Large intestine (tissue), 3 donors: ENCODE measurements at regions not wholly inside any gene's neighbourhood (a gene's known extent, or its start where the extent isn't known, plus 50 kb on each side); places are given as distances from the start of the nearest gene placed in this dataset.
A peak's percentile ranks its signal among the peaks of the same experiment; 100 is the strongest.

Source experiments
- DNase-seq, 2 donors: peaks; one replicate each; pipeline versions ENCODE4 v3.0.0 to v3.0.0-alpha.2; 2013
- H3K27ac ChIP-seq: one replicate; pipeline ENCODE4 v1.5.1; 2013; ENCODE audit warnings: low read length
- H3K27me3 ChIP-seq: 2 replicates; pipeline ENCODE4 v1.6.1; 2013; ENCODE audit warnings: low read length; ENCODE audit not compliant: control insufficient read depth, insufficient read depth
- H3K36me3 ChIP-seq: 2 replicates; pipeline ENCODE4 v1.6.1; 2013; ENCODE audit warnings: low read length; ENCODE audit not compliant: control insufficient read depth, insufficient read depth
- H3K4me1 ChIP-seq: one replicate; pipeline ENCODE4 v1.6.1; 2013; ENCODE audit warnings: low read length; ENCODE audit not compliant: control insufficient read depth, insufficient read depth
- H3K4me3 ChIP-seq: one replicate; pipeline ENCODE4 v1.5.1; 2013; ENCODE audit warnings: low read length
- H3K9me3 ChIP-seq: one replicate; pipeline ENCODE4 v1.6.1; 2013; ENCODE audit warnings: mild to moderate bottlenecking, low read depth, low read length, moderate library complexity; ENCODE audit not compliant: control insufficient read depth
- WGBS: methylation state at CpG from one replicate; pipeline ENCODE4 v1.1.5; 2013; ENCODE audit warnings: low lambda C conversion rate; ENCODE audit not compliant: insufficient coverage; 5-methylcytosine and 5-hydroxymethylcytosine counted together

GRCh38 chr1:102103646-102104045, 106.9 kb upstream of the OLFM3 start:
- Histone ChIP-seq H3K36me3 (no peaks in the 10 kb centered on the region), H3K9me3 (no peaks in the 10 kb centered on the region), H3K4me1 (peaks cover 15% of the 10 kb centered on the region), H3K27ac (peak overlapping the region; percentile 56), H3K4me3 (no peak overlapping the region), H3K27me3 (no peaks in the 10 kb centered on the region)
- DNase-seq = peak; percentile 41 to 71
- WGBS = 27% methylated on average over 2 of the region's 4 CpGs

DNA sequence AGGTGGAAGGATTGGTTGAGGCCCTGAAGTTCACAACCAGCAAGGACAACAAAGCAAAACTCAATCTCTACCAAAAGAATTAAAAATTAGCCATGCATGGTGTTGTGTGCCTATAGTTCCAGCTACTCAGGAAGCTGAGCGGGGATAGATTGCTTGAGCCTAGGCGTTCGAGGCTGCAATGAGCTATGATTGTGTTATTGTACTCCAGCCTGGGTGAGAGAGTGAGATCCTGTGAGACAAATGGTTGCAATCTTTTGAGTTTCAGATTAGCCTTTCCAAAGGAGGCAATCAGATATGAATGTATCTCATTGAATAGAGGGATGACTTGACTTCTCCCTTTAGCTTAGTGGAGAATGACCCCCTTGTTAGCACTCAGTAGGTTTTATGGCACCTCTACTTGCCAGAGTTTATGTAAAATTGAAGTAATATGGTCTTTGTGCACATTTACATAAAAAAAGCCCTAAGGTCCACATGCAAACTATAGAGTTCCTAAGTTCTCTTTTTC, 105.6 kb upstream of the OLFM3 start:
- peaks cover 11% of the 10 kb centered on the region for H3K4me1 ChIP-seq
- no peak overlapping the region for H3K4me3 ChIP-seq
- H3K27me3 ChIP-seq = no peaks in the 10 kb centered on the region
- H3K9me3 ChIP-seq = no peaks in the 10 kb centered on the region
- H3K36me3 ChIP-seq = no peaks in the 10 kb centered on the region
- no peak for DNase-seq
- no CpG with 5 or more reads among the region's 3 CpGs for WGBS
- no peak overlapping the region for H3K27ac ChIP-seq

GRCh38 chr1:102100666-102101065, 103.9 kb upstream of the OLFM3 start:
- Histone ChIP-seq H3K4me3 (no peak overlapping the region), H3K9me3 (no peaks in the 10 kb centered on the region), H3K36me3 (no peaks in the 10 kb centered on the region), H3K27me3 (no peaks in the 10 kb centered on the region), H3K27ac (no peak overlapping the region), H3K4me1 (peaks cover 11% of the 10 kb centered on the region)
- no peak for DNase-seq

- Histone ChIP-seq H3K27ac (no peak overlapping the region), H3K9me3 (no peaks in the 10 kb centered on the region), H3K4me3 (no peak overlapping the region), H3K36me3 (no peaks in the 10 kb centered on the region), H3K27me3 (no peaks in the 10 kb centered on the region), H3K4me1 (peaks cover 11% of the 10 kb centered on the region)
- WGBS = no CpG with 5 or more reads among the region's 4 CpGs
- no peak for DNase-seq
Observed at GRCh38 chr1:102099916-102100315, 103.2 kb upstream of the OLFM3 start.

DNA sequence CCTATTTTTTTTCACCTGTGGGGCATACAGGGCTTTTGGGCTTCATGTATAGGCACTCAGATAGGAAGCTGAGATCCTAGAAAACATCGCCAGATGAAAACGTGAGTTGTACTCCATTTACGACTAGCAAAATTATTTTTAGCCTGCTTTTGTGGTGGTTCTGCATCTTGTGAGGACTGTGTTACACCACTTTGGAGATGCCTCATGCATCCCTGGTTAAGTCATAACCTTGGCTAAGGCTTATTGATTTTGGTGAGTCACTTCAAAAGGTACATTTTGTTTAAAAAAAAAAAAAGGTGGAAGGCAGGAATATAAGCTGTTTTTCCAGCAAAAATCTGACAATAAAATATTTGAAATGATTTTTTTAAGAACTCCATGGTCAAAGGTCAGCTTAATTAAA, 101.8 kb upstream of the OLFM3 start:
- WGBS = no CpG with 5 or more reads among the region's 3 CpGs
- H3K36me3 ChIP-seq = no peaks in the 10 kb centered on the region

DNA sequence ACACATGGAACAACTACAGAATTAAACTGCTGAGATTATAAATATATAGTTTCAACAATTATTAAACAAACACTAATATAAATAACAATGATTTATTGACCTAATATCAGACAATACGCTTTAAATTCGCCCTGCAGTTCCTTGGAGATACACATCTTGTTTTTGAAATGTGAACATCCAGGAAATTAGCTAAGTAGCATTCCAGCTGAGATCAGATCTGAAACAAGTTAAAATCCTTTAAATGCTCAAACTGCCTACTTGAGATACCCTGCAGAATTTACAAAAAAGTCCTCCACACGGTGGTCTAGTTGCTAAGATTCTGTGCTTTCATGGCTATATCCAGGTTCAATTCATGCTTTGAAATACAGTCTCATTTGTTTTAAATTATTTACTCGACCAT, 101.4 kb upstream of the OLFM3 start:
- Histone ChIP-seq H3K36me3 (no peaks in the 10 kb centered on the region), H3K27me3 (no peaks in the 10 kb centered on the region), H3K27ac (no peak overlapping the region), H3K4me3 (no peak overlapping the region), H3K9me3 (no peaks in the 10 kb centered on the region), H3K4me1 (peaks cover 5% of the 10 kb centered on the region)
- WGBS = 67% methylated on average over 1 of the region's 4 CpGs
- no peak for DNase-seq

More for the DNA sequence above, 101.8 kb upstream of the OLFM3 start:
- DNase-seq = no peak
- Histone ChIP-seq H3K4me1 (peaks cover 5% of the 10 kb centered on the region), H3K4me3 (no peak overlapping the region), H3K9me3 (no peaks in the 10 kb centered on the region), H3K27me3 (no peaks in the 10 kb centered on the region), H3K27ac (no peak overlapping the region)

GRCh38 chr1:102097451-102097850, 100.7 kb upstream of the OLFM3 start:
- no peaks in the 10 kb centered on the region for H3K9me3 ChIP-seq
- no peak for DNase-seq
- no peaks in the 10 kb centered on the region for H3K27me3 ChIP-seq
- H3K4me1 ChIP-seq = peaks cover 3% of the 10 kb centered on the region
- H3K36me3 ChIP-seq = no peaks in the 10 kb centered on the region
- H3K27ac ChIP-seq = no peak overlapping the region
- H3K4me3 ChIP-seq = no peak overlapping the region

DNA sequence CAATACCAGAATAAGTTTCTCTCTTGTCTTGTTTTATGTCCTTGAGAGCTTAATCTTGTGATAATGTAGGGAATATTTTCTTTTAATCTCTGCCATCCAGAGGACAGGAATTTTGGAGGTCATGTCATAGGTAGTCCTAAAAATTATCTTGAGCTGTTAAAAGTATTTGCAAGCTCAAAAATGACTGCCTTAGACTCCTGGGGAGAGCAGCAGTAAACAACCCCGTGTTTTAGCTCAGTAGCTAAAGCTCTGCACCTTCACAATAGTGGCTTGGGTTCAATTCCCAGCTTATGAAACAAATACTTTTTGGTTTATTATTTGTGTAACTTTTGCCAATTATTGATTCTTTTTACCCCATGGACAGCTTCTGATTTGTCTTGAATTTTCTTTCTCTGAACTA, 99.4 kb upstream of the OLFM3 start:
- WGBS = no CpG with 5 or more reads among the region's 1 CpG
- H3K27me3 ChIP-seq = no peaks in the 10 kb centered on the region
- no peaks in the 10 kb centered on the region for H3K4me1 ChIP-seq
- no peaks in the 10 kb centered on the region for H3K36me3 ChIP-seq
- DNase-seq = no peak
- H3K4me3 ChIP-seq = no peak overlapping the region
- no peak overlapping the region for H3K27ac ChIP-seq
- no peaks in the 10 kb centered on the region for H3K9me3 ChIP-seq

GRCh38 chr1:102089791-102090190, 93.1 kb upstream of the OLFM3 start:
- Histone ChIP-seq H3K9me3 (no peaks in the 10 kb centered on the region), H3K4me3 (no peak overlapping the region), H3K27ac (no peak overlapping the region), H3K36me3 (no peaks in the 10 kb centered on the region), H3K4me1 (no peaks in the 10 kb centered on the region), H3K27me3 (no peaks in the 10 kb centered on the region)
- no peak for DNase-seq
- WGBS = no CpG with 5 or more reads among the region's 1 CpG

- H3K36me3 ChIP-seq = no peaks in the 10 kb centered on the region
- H3K9me3 ChIP-seq = no peaks in the 10 kb centered on the region
- no peak overlapping the region for H3K4me3 ChIP-seq
- no peaks in the 10 kb centered on the region for H3K4me1 ChIP-seq
- no peaks in the 10 kb centered on the region for H3K27me3 ChIP-seq
- DNase-seq = no peak
- H3K27ac ChIP-seq = no peak overlapping the region
- no CpG with 5 or more reads among the region's 1 CpG for WGBS
Observed at GRCh38 chr1:102085896-102086295, 89.2 kb upstream of the OLFM3 start.

DNA sequence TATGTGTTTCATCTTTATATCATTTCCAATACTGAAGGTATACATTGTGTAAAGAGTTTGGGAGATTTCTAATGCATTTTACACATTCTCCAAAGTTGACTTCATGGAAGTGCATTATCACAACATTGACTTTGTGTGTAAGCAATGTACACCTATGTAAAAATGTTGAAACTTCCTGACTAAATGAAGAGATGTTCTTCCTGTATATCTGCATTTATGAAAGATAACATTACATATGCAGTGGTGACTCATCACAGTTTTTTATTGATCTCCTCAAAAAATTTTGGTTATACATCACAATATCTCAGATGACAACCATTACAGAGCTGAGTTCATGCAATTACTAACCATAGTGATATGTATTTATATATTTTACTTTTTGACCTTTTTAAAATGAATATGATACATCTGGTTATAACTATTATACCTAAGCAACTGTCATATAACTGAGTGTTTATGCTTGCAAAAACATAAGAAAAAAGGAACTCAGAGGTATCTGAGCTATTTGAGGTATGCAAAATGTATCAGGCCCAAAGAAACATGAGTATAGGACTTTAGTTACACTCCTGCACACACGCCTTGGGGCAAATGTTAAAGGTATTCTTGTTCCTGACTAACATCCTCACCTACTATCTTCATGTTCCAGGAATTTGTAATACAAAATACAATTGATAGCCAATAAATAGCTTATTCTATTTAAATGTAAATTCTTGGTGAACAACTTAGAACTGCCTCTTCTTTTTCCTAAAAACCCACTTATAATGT, 88.2 kb upstream of the OLFM3 start:
- no peaks in the 10 kb centered on the region for H3K27me3 ChIP-seq
- WGBS = 83% methylated on average over 1 of the region's 1 CpG

More for the DNA sequence above, 88.2 kb upstream of the OLFM3 start:
- Histone ChIP-seq H3K4me3 (no peak overlapping the region), H3K9me3 (no peaks in the 10 kb centered on the region), H3K27ac (no peak overlapping the region), H3K36me3 (no peaks in the 10 kb centered on the region), H3K4me1 (no peaks in the 10 kb centered on the region)
- no peak for DNase-seq
